T-cell (primary cell): ENCODE measurements at regions not wholly inside any gene's neighbourhood (a gene's known extent, or its start where the extent isn't known, plus 50 kb on each side); places are given as distances from the start of the nearest gene placed in this dataset.

Experiments used
- ATAC-seq, 4 experiments: fragments of 200-7000 bp in 3 of 4; fragments of 150-1000 bp in 1 of 4; cut with Tn5 transposase; replicated peaks in 1 of 4; 1 replicate in 3 of 4; 2 replicates in 1 of 4; pipeline ENCODE4 v1.10.0; 2021; ENCODE audit warnings: moderate library complexity in 3 of 4, mild to moderate bottlenecking in 2 of 4, moderate number of reproducible peaks in 1 of 4
- CTCF ChIA-PET, 2 donors: fragments of 300-600 bp; sonication (Branson Sonifier 250); formaldehyde crosslinking; loops; one replicate each; lab custom pipeline; 2022; ENCODE audit warnings: antibody characterized with exemption in 2 of 2; lab: Charles Lee
- POLR2A ChIA-PET, 2 donors: fragments of 300-600 bp; sonication (Branson Sonifier 250); formaldehyde crosslinking; loops; one replicate each; lab custom pipeline; 2022; ENCODE audit warnings: antibody characterized with exemption in 2 of 2; lab: Charles Lee
- DNase-seq, 35 experiments: peaks; one replicate each; pipeline versions ENCODE4 v3.0.0 to v3.0.0-alpha.2; 2013 to 2023
- H3K27ac ChIP-seq: one replicate; pipeline ENCODE4 v1.5.1; 2013; ENCODE audit warnings: low read length
- H3K27me3 ChIP-seq, 2 experiments: replicated peaks in 1 of 2; 1 replicate in 1 of 2; 2 replicates in 1 of 2; pipeline versions ENCODE4 v1.6.1 to v1.7.0; 2013; ENCODE audit warnings: low read length in 1 of 2, mixed read lengths in 1 of 2; ENCODE audit not compliant: control insufficient read depth in 2 of 2, insufficient read depth in 2 of 2; ENCODE audit errors: extremely low read depth in 1 of 2
- H3K36me3 ChIP-seq, 2 donors: 1 replicate in 1 of 2; 2 replicates in 1 of 2; pipeline versions ENCODE4 v1.6.1 to v1.7.0; 2013; ENCODE audit warnings: low read length in 1 of 2; ENCODE audit not compliant: control insufficient read depth in 2 of 2, insufficient read depth in 1 of 2; ENCODE audit errors: extremely low read depth in 1 of 2
- H3K4me1 ChIP-seq, 2 experiments: 1 replicate in 1 of 2; 2 replicates in 1 of 2; pipeline versions ENCODE4 v1.6.1 to v1.7.0; 2013; ENCODE audit warnings: low read length in 2 of 2, mixed read lengths in 1 of 2; ENCODE audit not compliant: insufficient read depth in 2 of 2, control insufficient read depth in 1 of 2; ENCODE audit errors: extremely low read depth in 1 of 2
- H3K4me3 ChIP-seq, 2 donors: 1 replicate in 1 of 2; 2 replicates in 1 of 2; pipeline versions ENCODE4 v1.5.1 to v1.7.0; 2013; ENCODE audit warnings: mild to moderate bottlenecking in 2 of 2, low read length in 1 of 2, moderate library complexity in 1 of 2; ENCODE audit not compliant: control insufficient read depth in 1 of 2; ENCODE audit errors: extremely low read depth in 1 of 2
- H3K9me3 ChIP-seq: 2 replicates; pipeline ENCODE4 v1.7.0; 2013
- H3K27ac Mint-ChIP-seq, 2 donors: one replicate each; pipeline ENCODE4 v1.8.0; 2020 to 2021; ENCODE audit warnings: mild to moderate bottlenecking in 2 of 2, mixed read lengths in 2 of 2
- H3K27me3 Mint-ChIP-seq, 2 donors: one replicate each; pipeline ENCODE4 v1.8.0; 2021 to 2022; ENCODE audit warnings: mixed read lengths in 2 of 2
- H3K36me3 Mint-ChIP-seq: one replicate; pipeline ENCODE4 v1.8.0; 2021; ENCODE audit warnings: mixed read lengths
- H3K4me1 Mint-ChIP-seq, 3 donors: one replicate each; pipeline ENCODE4 v1.8.0; 2020 to 2022; ENCODE audit warnings: mixed read lengths in 3 of 3, mild to moderate bottlenecking in 1 of 3
- H3K4me3 Mint-ChIP-seq, 3 donors: one replicate each; pipeline ENCODE4 v1.8.0; 2020 to 2022; ENCODE audit warnings: mild to moderate bottlenecking in 3 of 3, mixed read lengths in 3 of 3, moderate library complexity in 3 of 3
- H3K9me3 Mint-ChIP-seq, 3 donors: one replicate each; pipeline ENCODE4 v1.8.0; 2020 to 2022; ENCODE audit warnings: mixed read lengths in 3 of 3
- WGBS: methylation state at CpG from one replicate; pipeline ENCODE4 v1.1.5; 2013; ENCODE audit warnings: missing lambda C conversion rate; ENCODE audit not compliant: insufficient coverage; 5-methylcytosine and 5-hydroxymethylcytosine counted together

- H3K9me3 ChIP-seq = no peaks in the 10 kb centered on the region
- peak overlapping the region in 1 of 3 donors; percentile 40 for H3K4me3 Mint-ChIP-seq
- peak overlapping the region in 1 of 2 donors; percentile 39 for H3K27ac Mint-ChIP-seq
- no peaks in the 10 kb centered on the region for H3K9me3 Mint-ChIP-seq
- H3K27me3 Mint-ChIP-seq = no peaks in the 10 kb centered on the region
- no peaks in the 10 kb centered on the region for H3K27me3 ChIP-seq
- H3K36me3 Mint-ChIP-seq = peaks cover 9% of the 10 kb centered on the region
- peaks cover 0 to 6% of the 10 kb centered on the region in 2 experiments for H3K4me1 ChIP-seq
- no peaks in the 10 kb centered on the region for H3K36me3 ChIP-seq
- CTCF ChIA-PET = interaction anchor here in 1 of 2 donors (0.6 to 0.8 kb wide), 2 partner anchors 8 to 49 kb away, joined by 3 read pairs; no protein-coding TSS in a partner anchor
- H3K27ac ChIP-seq = no peak overlapping the region
- DNase-seq (no peak), ATAC-seq (no peak)
- POLR2A ChIA-PET = no interaction called here
- H3K4me3 ChIP-seq = no peak overlapping the region
- no CpG with 5 or more reads among the region's 1 CpG for WGBS
- H3K4me1 Mint-ChIP-seq = peaks cover 15 to 50% (median 39%) of the 10 kb centered on the region in 3 donors
Observed at GRCh38 chr6:143614235-143614634, 63.5 kb upstream of the PHACTR2 start.

GRCh38 chr6:143613749-143614148 lies 64.0 kb upstream of the PHACTR2 start:
- H3K27ac Mint-ChIP-seq = no peak overlapping the region
- no peaks in the 10 kb centered on the region for H3K27me3 Mint-ChIP-seq
- peak overlapping the region in 1 of 3 donors; percentile 40 for H3K4me3 Mint-ChIP-seq
- Histone ChIP-seq H3K27me3 (no peaks in the 10 kb centered on the region), H3K4me3 (no peak overlapping the region), H3K36me3 (no peaks in the 10 kb centered on the region), H3K4me1 (peaks cover 0 to 6% of the 10 kb centered on the region in 2 experiments), H3K9me3 (no peaks in the 10 kb centered on the region), H3K27ac (no peak overlapping the region)
- no peak for ATAC-seq
- CTCF ChIA-PET = no interaction called here
- no peak for DNase-seq
- H3K4me1 Mint-ChIP-seq = peaks cover 15 to 51% (median 34%) of the 10 kb centered on the region in 3 donors
- POLR2A ChIA-PET = no interaction called here
- H3K9me3 Mint-ChIP-seq = no peaks in the 10 kb centered on the region
- peaks cover 12% of the 10 kb centered on the region for H3K36me3 Mint-ChIP-seq
- no CpG with 5 or more reads among the region's 5 CpGs for WGBS

- POLR2A ChIA-PET = interaction anchor here in 1 of 2 donors (0.5 kb wide), 1 partner anchor 24 kb away, joined by 4 read pairs; no protein-coding TSS in a partner anchor
- 100% methylated on average over 1 of the region's 1 CpG for WGBS
- no peak for DNase-seq
- no peak overlapping the region for H3K27ac ChIP-seq
- Mint-ChIP-seq H3K36me3 (peaks cover 12% of the 10 kb centered on the region), H3K27me3 (no peaks in the 10 kb centered on the region), H3K4me3 (no peak overlapping the region), H3K4me1 (peaks cover 15 to 45% (median 30%) of the 10 kb centered on the region in 3 donors), H3K27ac (no peak overlapping the region), H3K9me3 (no peaks in the 10 kb centered on the region)
- no peaks in the 10 kb centered on the region for H3K36me3 ChIP-seq
- H3K27me3 ChIP-seq = no peaks in the 10 kb centered on the region
- H3K4me1 ChIP-seq = peaks cover 0 to 6% of the 10 kb centered on the region in 2 experiments
- no peak overlapping the region for H3K4me3 ChIP-seq
- CTCF ChIA-PET = interaction anchor here in 1 of 2 donors (0.6 kb wide), 1 partner anchor 295 kb away, joined by 3 read pairs; no protein-coding TSS in a partner anchor
- H3K9me3 ChIP-seq = no peaks in the 10 kb centered on the region
- ATAC-seq = no peak
Observed at GRCh38 chr6:143612186-143612585, 65.6 kb upstream of the PHACTR2 start.

- ATAC-seq (no peak), DNase-seq (no peak)
- H3K9me3 Mint-ChIP-seq = no peaks in the 10 kb centered on the region
- no peak overlapping the region for H3K27ac Mint-ChIP-seq
- H3K36me3 Mint-ChIP-seq = peaks cover 12% of the 10 kb centered on the region
- H3K36me3 ChIP-seq = no peaks in the 10 kb centered on the region
- ChIA-PET CTCF (interaction anchor here (0.5 to 0.6 kb wide), 2 partner anchors 23 to 295 kb away, joined by 3 read pairs; no protein-coding TSS in a partner anchor), POLR2A (interaction anchor here in 1 of 2 donors (0.5 kb wide), 1 partner anchor 24 kb away, joined by 4 read pairs; no protein-coding TSS in a partner anchor)
- no peak overlapping the region for H3K4me3 ChIP-seq
- H3K27me3 ChIP-seq = no peaks in the 10 kb centered on the region
- H3K27me3 Mint-ChIP-seq = no peaks in the 10 kb centered on the region
- peaks cover 0 to 6% of the 10 kb centered on the region in 2 experiments for H3K4me1 ChIP-seq
- H3K27ac ChIP-seq = no peak overlapping the region
- H3K9me3 ChIP-seq = no peaks in the 10 kb centered on the region
- WGBS = 79% methylated on average over 3 of the region's 5 CpGs
- H3K4me1 Mint-ChIP-seq = peaks cover 15 to 43% (median 32%) of the 10 kb centered on the region in 3 donors
- H3K4me3 Mint-ChIP-seq = no peak overlapping the region
Observed at GRCh38 chr6:143611580-143611979, 66.2 kb upstream of the PHACTR2 start.

- H3K27me3 Mint-ChIP-seq = no peaks in the 10 kb centered on the region
- H3K36me3 ChIP-seq = no peaks in the 10 kb centered on the region
- peaks cover 0 to 6% of the 10 kb centered on the region in 2 experiments for H3K4me1 ChIP-seq
- no peaks in the 10 kb centered on the region for H3K27me3 ChIP-seq
- CTCF ChIA-PET = interaction anchor here in 1 of 2 donors (1.0 kb wide), 1 partner anchor 403 kb away, joined by 3 read pairs; no protein-coding TSS in a partner anchor
- H3K4me3 ChIP-seq = no peak overlapping the region
- H3K4me1 Mint-ChIP-seq = peaks cover 15 to 37% (median 32%) of the 10 kb centered on the region in 3 donors
- WGBS = no CpG with 5 or more reads among the region's 1 CpG
- H3K4me3 Mint-ChIP-seq = no peak overlapping the region
- H3K36me3 Mint-ChIP-seq = peaks cover 9% of the 10 kb centered on the region
- POLR2A ChIA-PET = no interaction called here
- no peak overlapping the region for H3K27ac Mint-ChIP-seq
- no peaks in the 10 kb centered on the region for H3K9me3 Mint-ChIP-seq
- H3K27ac ChIP-seq = no peak overlapping the region
- H3K9me3 ChIP-seq = no peaks in the 10 kb centered on the region
- ATAC-seq (no peak), DNase-seq (no peak)
Observed at GRCh38 chr6:143609972-143610371, 67.8 kb upstream of the PHACTR2 start.

- ATAC-seq (no peak), DNase-seq (no peak)
- Histone ChIP-seq H3K36me3 (no peaks in the 10 kb centered on the region), H3K27ac (no peak overlapping the region), H3K4me1 (peaks cover 0 to 6% of the 10 kb centered on the region in 2 experiments), H3K4me3 (no peak overlapping the region), H3K9me3 (no peaks in the 10 kb centered on the region), H3K27me3 (no peaks in the 10 kb centered on the region)
- Mint-ChIP-seq H3K9me3 (no peaks in the 10 kb centered on the region), H3K27me3 (no peaks in the 10 kb centered on the region), H3K36me3 (peaks cover 9% of the 10 kb centered on the region), H3K4me3 (no peak overlapping the region), H3K27ac (no peak overlapping the region), H3K4me1 (peaks cover 11 to 32% (median 27%) of the 10 kb centered on the region in 3 donors)
- CTCF ChIA-PET = interaction anchor here in 1 of 2 donors (0.6 to 1.0 kb wide), 2 partner anchors 34 to 404 kb away, joined by 3 read pairs; no protein-coding TSS in a partner anchor
- no CpG with 5 or more reads among the region's 1 CpG for WGBS
- POLR2A ChIA-PET = no interaction called here
Observed at GRCh38 chr6:143609501-143609900, 68.3 kb upstream of the PHACTR2 start.
